ENCODE measurements at regions not wholly inside any gene's neighbourhood (a gene's known extent, or its start where the extent isn't known, plus 50 kb on each side); places are given as distances from the start of the nearest gene placed in this dataset.

- TF ChIP-seq POLR2AphosphoS5 (IDR thresholded peaks at IDR 0.05; ENCODE audit: low read depth, low read length) (no peak), POLR2A (IDR thresholded peaks at IDR 0.05; ENCODE audit: low read depth, low read length) (no peak), TAF1 (IDR thresholded peaks at IDR 0.05; ENCODE audit: borderline replicate concordance, low read depth, low read length) (no peak)
These were observed 69.8 kb upstream of the SNX9 start for GRCh38 chr6:157753291-157753690.
